ENCODE measurements at regions not wholly inside any gene's neighbourhood (a gene's known extent, or its start where the extent isn't known, plus 50 kb on each side); places are given as distances from the start of the nearest gene placed in this dataset.
"Not testable (repeated sequence)": the region's sequence is repeated elsewhere in the genome, so short reads cannot be mapped to it uniquely, and the experiment has no call there.

- TF ChIP-seq CTCF (IDR thresholded peaks at IDR 0.05; ENCODE audit: low read depth, low read length, missing control alignments) = peak; percentile 47
- no peak overlapping the region for H3K4me3 ChIP-seq (ENCODE audit: low read depth, low read length)
- peak; percentile 16 for DNase-seq
- H3K27me3 ChIP-seq (replicated peaks) = no peaks in the 10 kb centered on the region
- H3K27ac ChIP-seq = no peak overlapping the region
- in situ Hi-C loops (cut with HindIII; ENCODE audit: low pct_ligation_motif_present, low sequenced_read_pairs) = no loop called here
- no peaks in the 10 kb centered on the region for H3K36me3 ChIP-seq (replicated peaks)
Measured at GRCh38 chr3:40930131-40930538, 269.2 kb upstream of the CTNNB1 start.

DNA sequence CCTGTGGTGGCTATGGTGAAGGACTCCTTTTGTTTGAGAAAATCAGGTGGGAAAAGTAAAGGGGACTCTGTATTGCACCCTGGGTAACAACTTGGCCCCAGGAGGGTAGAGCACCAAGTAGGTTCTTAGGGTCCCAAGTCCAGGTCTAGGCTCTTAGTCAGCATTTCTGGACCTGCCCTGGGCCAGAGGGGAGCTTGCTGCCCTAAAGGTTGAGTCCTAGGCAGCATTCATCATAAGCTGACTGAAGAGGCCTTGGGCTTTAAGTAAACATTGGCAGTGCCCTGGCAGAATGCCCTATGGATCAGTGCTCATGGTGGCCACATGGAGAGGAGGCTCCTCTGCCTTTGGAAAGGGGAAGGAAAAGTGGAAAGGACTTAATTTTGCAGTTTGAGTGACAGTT lies 268.5 kb upstream of the CTNNB1 start:
- no peaks in the 10 kb centered on the region for H3K27me3 ChIP-seq (replicated peaks)
- H3K4me3 ChIP-seq (ENCODE audit: low read depth, low read length) = no peak overlapping the region
- no peaks in the 10 kb centered on the region for H3K36me3 ChIP-seq (replicated peaks)
- DNase-seq = no peak
- in situ Hi-C loops (cut with HindIII; ENCODE audit: low pct_ligation_motif_present, low sequenced_read_pairs) = no loop called here
- TF ChIP-seq CTCF (IDR thresholded peaks at IDR 0.05; ENCODE audit: low read depth, low read length, missing control alignments) = no peak
- no peak overlapping the region for H3K27ac ChIP-seq

DNA sequence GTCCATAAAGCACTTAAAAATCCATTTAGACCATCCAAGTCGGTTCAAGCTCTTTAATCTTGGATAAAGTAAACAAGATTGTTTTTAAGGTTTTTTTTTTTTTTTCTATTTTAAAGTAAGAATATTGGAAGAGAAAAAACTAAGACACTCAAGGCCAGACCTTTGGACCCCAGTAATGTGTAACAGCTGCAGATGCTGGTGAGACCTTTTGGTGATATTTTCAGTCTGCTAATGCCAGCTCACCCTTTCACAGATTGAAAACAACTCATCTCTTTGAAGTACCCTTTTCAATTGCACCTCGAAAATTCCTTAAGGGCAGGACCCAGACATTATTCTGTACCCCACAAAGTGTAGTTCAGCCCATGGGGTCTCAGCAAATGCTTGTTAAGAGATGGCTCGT lies 260.7 kb upstream of the CTNNB1 start:
- Histone ChIP-seq H3K4me3 (ENCODE audit: low read depth, low read length) (no peak overlapping the region), H3K36me3 (replicated peaks) (no peaks in the 10 kb centered on the region), H3K27me3 (replicated peaks) (no peaks in the 10 kb centered on the region), H3K27ac (no peak overlapping the region)
- no peak for DNase-seq
- in situ Hi-C loops (cut with HindIII; ENCODE audit: low pct_ligation_motif_present, low sequenced_read_pairs) = no loop called here
- no peak for TF ChIP-seq CTCF (IDR thresholded peaks at IDR 0.05; ENCODE audit: low read depth, low read length, missing control alignments)

DNA sequence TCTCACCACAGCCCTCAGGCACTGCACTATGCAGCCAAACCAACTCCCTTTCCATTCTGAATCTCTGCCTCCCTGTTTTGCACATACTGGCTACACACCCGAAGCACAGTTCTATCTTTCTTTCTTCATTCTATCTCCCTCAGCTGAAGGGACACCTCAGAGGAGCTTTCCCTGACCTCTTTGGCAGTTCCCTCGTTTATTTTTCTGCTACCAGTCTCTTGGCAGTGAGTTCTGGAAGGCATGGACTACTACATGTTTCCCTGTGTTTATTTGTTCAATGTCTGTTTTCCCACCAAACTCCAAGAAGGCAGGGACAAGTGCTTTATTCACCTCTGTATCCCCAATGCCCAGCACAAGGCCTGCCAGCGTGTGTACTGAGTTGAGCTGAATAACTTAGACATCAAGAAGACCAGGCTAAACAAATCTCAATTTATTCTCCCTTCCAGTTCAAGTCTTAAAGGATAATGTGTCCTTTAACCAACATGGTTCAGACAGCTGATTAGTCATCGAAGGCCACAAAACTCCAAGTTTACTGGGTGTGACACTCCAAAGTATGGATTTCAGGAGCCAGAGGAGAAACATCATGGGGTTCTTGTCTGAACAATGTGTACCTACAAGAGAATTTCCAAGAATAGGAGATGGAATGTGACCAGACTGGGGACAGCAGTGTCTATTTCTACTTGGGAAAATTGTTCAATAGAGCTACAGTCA lies 260.1 kb upstream of the CTNNB1 start:
- H3K27me3 ChIP-seq (replicated peaks) = no peaks in the 10 kb centered on the region
- no peak overlapping the region for H3K27ac ChIP-seq
- TF ChIP-seq CTCF (IDR thresholded peaks at IDR 0.05; ENCODE audit: low read depth, low read length, missing control alignments) = no peak
- in situ Hi-C loops (cut with HindIII; ENCODE audit: low pct_ligation_motif_present, low sequenced_read_pairs) = no loop called here
- H3K36me3 ChIP-seq (replicated peaks) = no peaks in the 10 kb centered on the region
- H3K4me3 ChIP-seq (ENCODE audit: low read depth, low read length) = no peak overlapping the region
- no peak for DNase-seq

GRCh38 chr3:40939741-40940130 lies 259.6 kb upstream of the CTNNB1 start:
- no peaks in the 10 kb centered on the region for H3K36me3 ChIP-seq (replicated peaks)
- no peak overlapping the region for H3K27ac ChIP-seq
- TF ChIP-seq CTCF (IDR thresholded peaks at IDR 0.05; ENCODE audit: low read depth, low read length, missing control alignments) = no peak
- H3K4me3 ChIP-seq (ENCODE audit: low read depth, low read length) = no peak overlapping the region
- no peaks in the 10 kb centered on the region for H3K27me3 ChIP-seq (replicated peaks)
- in situ Hi-C loops (cut with HindIII; ENCODE audit: low pct_ligation_motif_present, low sequenced_read_pairs) = no loop called here
- DNase-seq = no peak

GRCh38 chr3:40940651-40941050 lies 258.7 kb upstream of the CTNNB1 start:
- H3K27ac ChIP-seq = no peak overlapping the region
- H3K4me3 ChIP-seq (ENCODE audit: low read depth, low read length) = no peak overlapping the region
- H3K27me3 ChIP-seq (replicated peaks) = no peaks in the 10 kb centered on the region
- TF ChIP-seq CTCF (IDR thresholded peaks at IDR 0.05; ENCODE audit: low read depth, low read length, missing control alignments) = no peak
- in situ Hi-C loops (cut with HindIII; ENCODE audit: low pct_ligation_motif_present, low sequenced_read_pairs) = no loop called here
- no peaks in the 10 kb centered on the region for H3K36me3 ChIP-seq (replicated peaks)
- no peak for DNase-seq

- H3K27me3 ChIP-seq (replicated peaks); in situ Hi-C loops (cut with HindIII; ENCODE audit: low pct_ligation_motif_present, low sequenced_read_pairs); H3K36me3 ChIP-seq (replicated peaks); H3K4me3 ChIP-seq (ENCODE audit: low read depth, low read length); H3K27ac ChIP-seq; DNase-seq: not testable (repeated sequence)
Measured at GRCh38 chr3:40947022-40947421, 252.3 kb upstream of the CTNNB1 start.

- H3K36me3 ChIP-seq (replicated peaks); H3K4me3 ChIP-seq (ENCODE audit: low read depth, low read length); H3K27me3 ChIP-seq (replicated peaks); in situ Hi-C loops (cut with HindIII; ENCODE audit: low pct_ligation_motif_present, low sequenced_read_pairs): not testable (repeated sequence)
- peak overlapping the region; percentile 24 for H3K27ac ChIP-seq
- DNase-seq = peak; percentile 53
Measured at GRCh38 chr3:40949347-40949746, 250.0 kb upstream of the CTNNB1 start.
